SKM-1 treated with dmso at 0.1 percent for 144 hours (cell line): ENCODE measurements at regions not wholly inside any gene's neighbourhood (a gene's known extent, or its start where the extent isn't known, plus 50 kb on each side); places are given as distances from the start of the nearest gene placed in this dataset.

Source experiments
- DNase-seq: peaks from one replicate; lab custom pipeline; 2025; ENCODE audit not compliant: unreplicated experiment; lab: John Stamatoyannopoulos, UW

DNA sequence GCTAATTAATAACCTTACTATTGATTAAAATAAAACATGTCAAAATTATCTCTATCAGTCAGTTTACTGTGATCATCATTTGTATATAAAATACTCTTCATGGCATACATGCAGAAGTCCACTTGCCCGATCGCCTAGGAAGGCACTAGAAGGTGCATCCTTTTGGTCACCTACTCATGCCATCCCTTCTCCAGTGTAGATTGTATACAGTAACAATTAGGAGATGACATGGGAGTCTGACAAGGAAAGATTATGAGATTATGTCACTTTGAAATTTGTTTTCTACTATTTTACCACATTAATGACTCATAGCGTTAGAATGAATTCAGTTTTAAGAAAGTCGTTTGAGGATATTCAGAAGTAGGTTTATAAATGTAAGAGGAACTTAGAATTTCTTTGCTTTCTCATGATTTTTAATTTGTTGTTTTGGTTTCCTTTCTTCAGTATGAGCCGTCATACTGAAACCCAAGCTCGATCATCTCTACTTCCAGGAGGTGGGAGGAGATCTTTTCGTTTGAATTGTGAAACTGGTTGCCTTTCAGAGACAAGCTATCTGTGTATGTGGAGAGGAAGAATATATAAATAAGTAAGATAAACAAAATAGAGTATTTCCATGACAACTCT lies 51.1 kb upstream of the UNC5C start:
- DNase-seq: no peak
